ENCODE measurements at regions not wholly inside any gene's neighbourhood (a gene's known extent, or its start where the extent isn't known, plus 50 kb on each side); places are given as distances from the start of the nearest gene placed in this dataset.

DNA sequence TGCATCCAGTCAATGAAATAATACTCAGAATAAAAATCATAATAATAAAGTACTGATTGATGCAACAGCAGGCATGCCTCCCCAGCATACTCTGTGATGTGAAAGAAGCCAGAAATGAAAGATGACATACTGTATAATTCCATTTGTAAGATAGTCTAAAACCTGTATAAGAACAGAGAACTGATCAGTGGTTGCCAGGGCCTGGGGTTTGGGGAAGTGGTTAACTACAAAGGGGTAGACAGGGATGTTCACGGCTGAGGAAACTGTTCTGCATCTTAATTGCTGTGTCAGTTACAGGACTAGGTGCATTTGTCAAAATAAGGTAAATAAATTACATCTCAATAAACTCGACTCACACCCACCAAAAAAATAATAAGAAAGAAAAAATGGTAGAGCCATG is 81.3 kb upstream of the BMP2 start:
- no peak overlapping the region for H2BK20ac ChIP-seq (ENCODE audit: low read depth, low read length, poor library complexity, severe bottlenecking)

More for the DNA sequence above, 81.3 kb upstream of the BMP2 start:
- Mint-ChIP-seq H3K9me3 (no peaks in the 10 kb centered on the region), H3K27ac (peak overlapping the region in 2 of 3 experiments; percentile 21 to 33; a peak in 1 of 7 replicates), H3K4me1 (peaks cover 0 to 7% of the 10 kb centered on the region in 2 experiments; a peak in 1 of 4 replicates), H3K27me3 (ENCODE audit: low read depth) (no peaks in the 10 kb centered on the region), H3K36me3 (ENCODE audit: insufficient read depth in 1 of 3, low read depth in 3 of 3) (no peaks in the 10 kb centered on the region), H3K4me3 (no peak overlapping the region)
- H3K27me3 ChIP-seq (ENCODE audit: insufficient read depth, low read length) = no peaks in the 10 kb centered on the region
- no peak overlapping the region for H3T11ph ChIP-seq (ENCODE audit: low read length)
- no peak overlapping the region for H2AK5ac ChIP-seq (ENCODE audit: insufficient read length, low read length)
- H2BK5ac ChIP-seq (ENCODE audit: insufficient read length, low read length) = no peak overlapping the region
- H3K18ac ChIP-seq (ENCODE audit: insufficient read length, low read depth, low read length) = no peak overlapping the region
- no peak overlapping the region for H3K4ac ChIP-seq (ENCODE audit: low read depth, low read length)
- H3K27ac ChIP-seq (ENCODE audit: insufficient read length, low read depth, low read length) = no peak overlapping the region
- H3K9ac ChIP-seq (ENCODE audit: extremely low read depth, insufficient read length, low read length) = no peak overlapping the region
- H3K56ac ChIP-seq (ENCODE audit: insufficient read length, low read depth, low read length) = no peak overlapping the region
- no peaks in the 10 kb centered on the region for H3K4me1 ChIP-seq (ENCODE audit: insufficient read depth, low read length)
- H3K14ac ChIP-seq (ENCODE audit: insufficient read depth, low read length) = no peak overlapping the region
- H3K23me2 ChIP-seq (ENCODE audit: insufficient read length, low read depth, low read length, poor library complexity, severe bottlenecking) = no peaks in the 10 kb centered on the region
- H3K79me1 ChIP-seq (ENCODE audit: insufficient read depth, low read depth, low read length, poor library complexity, severe bottlenecking) = no peaks in the 10 kb centered on the region
- no peak overlapping the region for H2AFZ ChIP-seq (ENCODE audit: low read length)
- no peaks in the 10 kb centered on the region for H3K79me2 ChIP-seq (ENCODE audit: insufficient read depth, low read length)
- H4K8ac ChIP-seq (replicated peaks; ENCODE audit: insufficient read length, low read depth, low read length) = no peak overlapping the region
- TF ChIP-seq, protein P1, sequence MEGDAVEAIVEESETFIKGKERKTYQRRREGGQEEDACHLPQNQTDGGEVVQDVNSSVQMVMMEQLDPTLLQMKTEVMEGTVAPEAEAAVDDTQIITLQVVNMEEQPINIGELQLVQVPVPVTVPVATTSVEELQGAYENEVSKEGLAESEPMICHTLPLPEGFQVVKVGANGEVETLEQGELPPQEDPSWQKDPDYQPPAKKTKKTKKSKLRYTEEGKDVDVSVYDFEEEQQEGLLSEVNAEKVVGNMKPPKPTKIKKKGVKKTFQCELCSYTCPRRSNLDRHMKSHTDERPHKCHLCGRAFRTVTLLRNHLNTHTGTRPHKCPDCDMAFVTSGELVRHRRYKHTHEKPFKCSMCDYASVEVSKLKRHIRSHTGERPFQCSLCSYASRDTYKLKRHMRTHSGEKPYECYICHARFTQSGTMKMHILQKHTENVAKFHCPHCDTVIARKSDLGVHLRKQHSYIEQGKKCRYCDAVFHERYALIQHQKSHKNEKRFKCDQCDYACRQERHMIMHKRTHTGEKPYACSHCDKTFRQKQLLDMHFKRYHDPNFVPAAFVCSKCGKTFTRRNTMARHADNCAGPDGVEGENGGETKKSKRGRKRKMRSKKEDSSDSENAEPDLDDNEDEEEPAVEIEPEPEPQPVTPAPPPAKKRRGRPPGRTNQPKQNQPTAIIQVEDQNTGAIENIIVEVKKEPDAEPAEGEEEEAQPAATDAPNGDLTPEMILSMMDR (conservative IDR thresholded peaks at IDR 0.05) = no peak
- no peak overlapping the region for H3K23ac ChIP-seq (ENCODE audit: insufficient read length, low read depth, low read length)
- H4K91ac ChIP-seq (ENCODE audit: insufficient read length, low read depth, low read length) = no peak overlapping the region
- no peaks in the 10 kb centered on the region for H4K20me1 ChIP-seq (ENCODE audit: control insufficient read depth, insufficient read depth, insufficient read length)
- H4K5ac ChIP-seq (ENCODE audit: insufficient read length, low read depth, low read length) = no peak overlapping the region
- no peak overlapping the region for H3K4me2 ChIP-seq (ENCODE audit: insufficient read depth, insufficient read length, low read length)
- DNase-seq = no peak
- WGBS (ENCODE audit: extremely low coverage, insufficient read length, low lambda C conversion rate) = no CpG with 5 or more reads among the region's 2 CpGs
- H2BK12ac ChIP-seq (ENCODE audit: insufficient read length, low read depth, low read length) = no peak overlapping the region
- H2BK120ac ChIP-seq (ENCODE audit: low read depth, low read length, poor library complexity, severe bottlenecking) = no peak overlapping the region
- H2BK15ac ChIP-seq (ENCODE audit: low read depth, low read length) = no peak overlapping the region
- no peaks in the 10 kb centered on the region for H3K9me3 ChIP-seq (ENCODE audit: control insufficient read depth, low read depth, low read length)

All from H9 (cell line).